Activated CD4-positive, alpha-beta T cell treated with anti-CD3 and anti-CD28 coated beads, Interleukin-2, Interleukin-6, amounts not matched to agents 100 ng/mL and 50 ng/mL, durations not matched to agents 16 hours and 8 hours (primary cell): ENCODE measurements at regions not wholly inside any gene's neighbourhood (a gene's known extent, or its start where the extent isn't known, plus 50 kb on each side); places are given as distances from the start of the nearest gene placed in this dataset.

Experiments
- DNase-seq: peaks from one replicate; pipeline ENCODE4 v3.0.0-alpha.2; 2020

- no peak for DNase-seq
Observed at GRCh38 chr10:2300231-2300630, 562.9 kb upstream of the ADARB2 start.

GRCh38 chr10:2296179-2296891, 559.0 kb upstream of the ADARB2 start:
- no peak for DNase-seq

DNA sequence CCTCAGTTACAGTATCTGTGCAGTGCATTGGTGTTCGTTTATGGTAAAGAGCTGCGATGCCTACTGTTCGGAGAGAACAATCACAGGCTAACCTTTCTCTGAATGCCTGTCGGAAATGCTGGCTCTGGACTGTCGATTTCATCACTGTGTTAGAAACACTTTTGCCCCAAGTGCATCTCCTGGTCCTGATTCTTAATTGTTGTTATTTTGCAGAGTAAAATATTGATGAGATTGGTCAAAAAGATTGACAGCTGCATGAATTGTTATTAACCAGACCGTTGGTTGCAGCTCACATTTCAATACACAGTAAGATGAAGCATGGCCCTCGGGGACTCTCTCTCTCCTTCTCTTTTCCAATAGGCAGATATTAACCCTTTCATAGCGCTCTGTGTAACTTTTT, 557.4 kb upstream of the ADARB2 start:
- no peak for DNase-seq

DNA sequence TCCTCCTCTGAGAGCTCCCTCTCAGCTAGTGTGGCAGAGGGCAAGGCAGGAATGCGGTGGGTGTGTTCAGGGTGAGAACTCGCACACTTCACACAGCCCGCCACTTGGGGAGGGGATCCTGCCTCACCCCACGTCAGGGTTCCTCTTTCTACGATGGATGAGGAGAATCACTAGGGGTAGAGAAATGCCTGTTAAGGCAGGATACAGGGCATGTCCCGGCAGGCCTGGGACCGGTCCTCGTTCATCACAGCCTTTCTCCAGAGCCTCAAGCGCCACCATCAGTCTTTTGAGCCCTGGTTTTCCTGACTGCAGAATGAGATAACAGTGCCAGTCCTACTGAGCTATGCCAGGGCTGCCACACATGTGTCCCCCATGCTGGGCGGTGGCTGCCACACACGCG, 546.7 kb upstream of the ADARB2 start:
- no peak for DNase-seq

DNA sequence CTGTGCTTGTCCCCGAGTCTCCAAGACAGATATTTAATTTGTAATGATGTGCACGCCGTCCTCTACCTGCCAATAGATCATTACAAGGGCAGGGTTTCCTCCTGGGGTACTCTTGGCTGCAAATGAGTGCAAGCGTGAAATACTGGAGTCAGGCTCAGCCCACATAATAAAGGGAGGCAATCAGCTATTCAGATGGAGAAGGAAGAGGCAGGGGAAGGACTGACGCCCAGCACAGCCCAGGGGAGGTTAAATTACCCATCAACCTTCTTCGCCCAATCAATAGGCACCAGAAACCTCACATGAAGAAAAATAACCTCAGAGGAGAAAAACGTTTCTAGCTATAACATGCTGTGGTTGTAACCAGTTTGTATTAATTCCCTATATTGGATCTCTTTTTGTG, 544.9 kb upstream of the ADARB2 start:
- DNase-seq = no peak

- DNase-seq = no peak
Observed at GRCh38 chr10:2280713-2281300, 543.5 kb upstream of the ADARB2 start.

DNA sequence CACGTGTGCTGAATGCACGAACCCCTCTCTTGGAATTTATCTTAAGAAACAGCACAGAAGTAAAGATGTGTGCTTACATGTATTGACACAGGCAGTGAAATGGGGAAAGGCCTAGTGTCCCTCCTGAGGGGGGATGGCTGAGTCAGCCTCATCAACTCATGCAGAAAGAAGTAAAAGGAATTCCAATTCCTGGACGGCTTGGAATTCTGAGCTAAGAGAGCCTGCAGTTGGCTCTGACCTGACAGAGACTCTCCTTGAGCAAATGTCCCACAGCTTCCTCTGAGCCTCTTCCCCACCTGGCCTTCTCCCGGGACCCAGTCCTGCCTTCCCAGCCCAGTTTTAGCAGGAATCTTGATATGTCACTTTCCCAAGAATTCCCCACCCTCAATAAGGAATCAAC, 542.4 kb upstream of the ADARB2 start:
- DNase-seq = no peak

GRCh38 chr10:2278363-2278762, 541.0 kb upstream of the ADARB2 start:
- DNase-seq = no peak

- DNase-seq = no peak
Observed at GRCh38 chr10:2263561-2263960, 526.2 kb upstream of the ADARB2 start.

- DNase-seq = no peak
Observed at GRCh38 chr10:2262878-2263277, 525.6 kb upstream of the ADARB2 start.

DNA sequence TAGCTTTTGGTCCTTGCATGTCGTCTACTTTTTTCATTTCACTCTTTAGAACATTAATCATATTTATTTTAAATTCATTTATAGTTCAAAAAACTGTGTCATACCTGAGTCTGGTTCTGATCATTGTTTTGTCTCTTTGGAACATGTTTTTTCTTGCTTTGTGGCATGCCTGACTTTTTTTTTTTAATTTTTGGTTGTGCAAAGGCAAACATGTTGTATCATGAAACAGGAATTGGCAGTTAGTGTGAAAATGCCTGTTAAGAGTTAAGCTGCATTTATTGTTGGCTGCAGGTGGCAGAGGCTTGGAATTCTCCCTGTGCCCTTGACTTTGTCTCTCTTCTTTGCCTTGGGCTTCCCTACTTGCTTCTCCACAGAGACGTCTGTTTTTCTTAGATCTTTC, 525.0 kb upstream of the ADARB2 start:
- no peak for DNase-seq

DNA sequence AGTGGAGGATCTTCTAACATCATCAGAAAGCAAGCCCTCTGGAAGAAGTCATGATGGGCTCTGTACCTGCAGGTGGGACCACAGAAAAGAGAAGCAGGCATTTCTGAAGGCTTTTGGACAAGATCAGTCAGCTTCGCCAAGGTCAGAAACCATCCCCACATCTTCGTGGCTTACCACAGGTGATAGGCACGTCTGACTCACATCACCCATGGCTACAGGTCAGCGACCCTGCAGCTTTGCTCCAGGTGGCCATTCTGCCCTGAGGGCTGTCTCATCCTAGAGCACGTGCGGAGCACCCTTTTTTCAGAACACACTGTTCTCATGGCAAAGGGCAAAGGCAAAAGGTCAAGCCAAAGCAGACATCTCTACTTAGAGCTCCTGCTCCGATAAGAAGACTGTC, 518.9 kb upstream of the ADARB2 start:
- DNase-seq = no peak

DNA sequence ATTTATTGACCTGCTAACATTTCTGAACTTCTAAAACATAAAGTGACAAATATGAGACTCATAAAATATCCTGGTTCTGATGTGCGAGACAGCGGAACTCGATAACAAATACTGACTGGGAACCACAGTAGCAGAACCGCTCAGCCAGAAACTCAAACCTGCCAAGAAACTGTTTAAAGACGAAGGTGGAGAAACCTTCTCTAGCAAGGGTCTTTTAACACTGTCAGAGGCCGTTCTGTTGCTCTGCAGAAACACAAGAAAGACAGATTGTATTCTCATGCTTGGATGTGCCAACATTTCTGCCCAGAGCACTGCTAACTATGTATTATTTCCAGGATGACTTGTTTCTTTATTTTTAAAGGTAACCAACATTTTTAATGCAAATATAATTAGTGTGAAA, 514.8 kb upstream of the ADARB2 start:
- DNase-seq = no peak

GRCh38 chr10:2251631-2252030, 514.3 kb upstream of the ADARB2 start:
- DNase-seq = no peak

- no peak for DNase-seq
Observed at GRCh38 chr10:2246747-2247146, 509.4 kb upstream of the ADARB2 start.

DNA sequence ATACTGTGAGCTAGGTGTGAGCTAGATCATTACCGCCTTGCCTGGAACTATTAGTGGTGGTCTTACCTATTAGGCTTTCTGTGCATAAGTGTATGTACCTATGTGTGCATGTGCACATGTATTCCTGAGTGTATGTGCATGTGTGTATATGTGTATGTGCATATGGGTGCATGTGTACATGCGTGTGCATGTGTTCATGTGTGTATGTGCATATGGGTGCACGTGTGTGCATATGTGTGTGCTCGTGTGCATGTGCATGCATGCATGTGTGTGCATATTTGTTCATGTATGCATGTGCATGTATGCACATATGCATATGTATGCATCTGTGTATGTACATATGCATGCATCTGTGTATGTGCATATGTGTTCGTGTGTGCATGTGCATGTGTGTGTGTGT, 508.3 kb upstream of the ADARB2 start:
- DNase-seq = no peak

- DNase-seq = no peak
Observed at GRCh38 chr10:2244471-2244870, 507.1 kb upstream of the ADARB2 start.

- no peak for DNase-seq
Observed at GRCh38 chr10:2236876-2237275, 499.6 kb upstream of the ADARB2 start.

DNA sequence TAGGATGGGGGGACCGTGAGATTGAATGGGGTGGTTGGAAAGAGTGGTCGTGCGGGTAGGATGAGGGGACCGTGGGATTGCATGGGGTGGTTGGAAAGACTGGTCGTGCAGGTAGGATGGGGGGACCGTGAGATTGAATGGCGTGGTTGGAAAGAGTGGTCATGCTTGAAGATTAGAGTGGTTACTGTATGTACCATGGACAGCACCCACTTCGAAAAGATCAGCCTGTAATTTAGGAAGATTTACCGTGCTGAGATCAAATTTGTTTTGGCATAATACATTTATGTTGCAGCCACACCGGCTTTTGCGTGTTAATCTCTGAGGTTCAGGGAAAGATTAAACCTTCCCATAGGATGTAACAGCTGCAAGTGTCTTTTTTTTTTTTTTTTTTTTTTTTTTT, 495.2 kb upstream of the ADARB2 start:
- DNase-seq = no peak

DNA sequence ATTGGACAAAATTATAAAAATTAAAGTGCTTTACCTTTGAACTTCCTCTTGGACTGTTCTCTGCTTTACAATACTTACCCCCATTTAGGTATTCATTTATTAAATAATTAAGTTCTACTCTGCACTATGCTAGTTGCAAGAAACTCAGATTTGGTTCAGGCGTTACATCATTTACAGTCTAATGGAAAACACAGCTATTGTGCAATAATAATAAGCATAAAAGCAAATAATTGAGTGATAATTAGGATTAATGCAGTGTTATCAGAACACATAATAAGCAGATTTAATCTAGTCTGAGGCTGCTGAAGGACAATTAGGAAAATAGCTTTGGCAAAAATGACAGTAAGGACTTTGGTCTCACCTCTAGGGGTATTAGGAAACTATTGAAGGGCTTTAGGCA, 493.2 kb upstream of the ADARB2 start:
- DNase-seq = no peak

DNA sequence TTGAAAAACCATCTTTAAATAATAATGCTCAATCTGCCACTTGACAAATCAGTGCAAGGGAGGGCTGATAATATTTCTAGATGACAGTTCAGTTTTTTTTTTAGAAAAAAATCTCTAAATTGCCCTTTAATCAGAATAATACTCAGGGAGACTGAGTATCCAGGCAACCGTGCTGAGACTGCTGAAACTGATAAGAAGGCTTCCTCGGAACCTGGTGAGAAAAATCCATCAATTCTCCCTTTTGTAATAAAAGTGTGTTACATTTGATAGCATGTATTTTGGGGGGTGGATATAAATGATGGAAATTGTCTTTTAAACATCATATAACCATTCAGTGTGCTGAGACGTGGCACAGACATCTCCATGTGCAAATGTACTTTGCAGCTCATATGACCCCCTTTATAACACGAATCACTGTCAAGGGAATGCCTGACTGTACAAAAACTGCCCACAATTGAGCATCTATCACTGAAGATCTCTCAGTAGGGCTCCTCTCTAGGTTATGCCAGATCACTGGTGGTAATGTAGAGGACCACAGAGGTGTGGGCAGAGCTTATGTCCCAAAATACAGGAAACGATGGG, 491.1 kb upstream of the ADARB2 start:
- DNase-seq = no peak

DNA sequence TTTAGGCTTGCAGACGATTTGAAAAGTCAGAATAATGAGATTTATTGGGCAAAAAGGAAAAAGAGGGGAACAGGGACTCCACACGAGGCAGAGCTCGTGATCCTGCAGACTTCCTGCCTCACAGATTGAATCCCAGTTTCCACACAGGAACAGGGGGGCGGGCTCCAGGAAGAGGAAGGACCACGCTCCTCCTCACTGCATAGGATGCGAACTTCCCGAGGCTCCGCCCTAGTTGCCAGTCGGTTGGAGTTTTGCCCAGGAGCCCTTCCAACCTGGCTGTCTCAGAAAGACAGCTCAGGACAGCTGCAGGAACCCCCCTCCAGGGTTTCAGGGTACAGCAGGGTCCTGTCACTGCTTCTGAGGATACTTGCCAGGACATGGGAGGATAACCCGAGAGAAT, 488.3 kb upstream of the ADARB2 start:
- DNase-seq = no peak

GRCh38 chr10:2223548-2224320, 486.4 kb upstream of the ADARB2 start:
- no peak for DNase-seq

DNA sequence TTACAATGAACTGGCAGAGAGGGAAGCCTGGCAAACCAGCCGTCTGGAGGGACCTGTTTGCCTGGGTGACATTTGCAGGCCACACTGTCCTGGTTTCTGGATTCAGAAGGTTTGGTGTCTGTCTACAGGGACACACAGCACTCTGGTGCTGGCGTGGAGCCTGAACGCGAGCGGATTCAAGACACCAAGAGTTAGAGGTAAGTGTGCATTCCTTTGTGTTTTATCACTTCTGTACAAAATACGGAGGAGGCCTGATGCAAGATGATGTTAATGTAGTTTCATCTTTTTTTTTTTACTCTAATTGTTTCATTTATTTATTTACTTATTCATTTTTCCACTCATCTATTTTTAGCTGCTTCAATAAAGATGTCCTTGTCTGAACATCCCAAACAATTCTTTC, 485.3 kb upstream of the ADARB2 start:
- DNase-seq = no peak
